ENCODE measurements at regions not wholly inside any gene's neighbourhood (a gene's known extent, or its start where the extent isn't known, plus 50 kb on each side); places are given as distances from the start of the nearest gene placed in this dataset.

DNA sequence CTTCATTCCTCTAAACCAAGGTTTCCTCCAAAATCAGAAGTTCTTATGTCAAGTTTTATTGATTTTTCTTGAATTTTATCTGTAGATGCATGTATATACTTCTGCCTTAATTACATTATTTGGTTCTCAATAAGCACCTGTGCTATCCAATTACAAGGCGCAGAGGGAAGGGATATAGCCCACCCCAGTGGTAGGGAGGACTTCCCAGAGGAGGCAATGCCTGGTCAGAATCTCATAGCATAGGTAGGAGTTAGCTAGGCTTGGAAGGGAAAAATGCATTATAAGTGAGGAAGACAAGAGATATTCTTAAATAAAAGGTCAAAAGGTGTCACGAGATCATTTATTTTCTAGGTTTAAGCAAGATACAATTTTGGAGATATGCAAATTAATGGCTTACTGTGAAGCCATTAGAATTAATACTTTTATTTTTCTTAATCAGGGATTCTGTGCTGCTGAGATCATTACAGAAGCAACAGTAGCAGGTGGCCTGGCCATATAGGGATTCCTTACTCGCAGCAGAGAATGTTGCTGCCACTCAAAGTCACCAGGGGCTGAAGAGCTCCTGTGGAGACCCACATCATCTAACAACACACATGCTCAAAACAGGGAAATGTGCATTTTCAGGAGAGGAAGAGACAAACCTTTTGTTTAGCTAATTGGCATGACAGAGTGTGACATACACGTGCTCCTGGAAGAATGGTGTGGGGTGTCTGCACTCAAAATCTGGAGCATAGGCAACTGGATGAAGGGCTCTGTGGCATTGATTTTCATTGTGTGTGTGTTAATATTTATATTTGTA lies 178.3 kb downstream of the ATG4C start:
- ATAC-seq (no peak), DNase-seq (ENCODE audit: low spot score in 2 of 2) (no peak)
- Mint-ChIP-seq H3K36me3 (no peaks in the 10 kb centered on the region), H3K4me3 (no peak overlapping the region), H3K4me1 (no peaks in the 10 kb centered on the region), H3K9me3 (no peaks in the 10 kb centered on the region), H3K27ac (no peak overlapping the region)

DNA sequence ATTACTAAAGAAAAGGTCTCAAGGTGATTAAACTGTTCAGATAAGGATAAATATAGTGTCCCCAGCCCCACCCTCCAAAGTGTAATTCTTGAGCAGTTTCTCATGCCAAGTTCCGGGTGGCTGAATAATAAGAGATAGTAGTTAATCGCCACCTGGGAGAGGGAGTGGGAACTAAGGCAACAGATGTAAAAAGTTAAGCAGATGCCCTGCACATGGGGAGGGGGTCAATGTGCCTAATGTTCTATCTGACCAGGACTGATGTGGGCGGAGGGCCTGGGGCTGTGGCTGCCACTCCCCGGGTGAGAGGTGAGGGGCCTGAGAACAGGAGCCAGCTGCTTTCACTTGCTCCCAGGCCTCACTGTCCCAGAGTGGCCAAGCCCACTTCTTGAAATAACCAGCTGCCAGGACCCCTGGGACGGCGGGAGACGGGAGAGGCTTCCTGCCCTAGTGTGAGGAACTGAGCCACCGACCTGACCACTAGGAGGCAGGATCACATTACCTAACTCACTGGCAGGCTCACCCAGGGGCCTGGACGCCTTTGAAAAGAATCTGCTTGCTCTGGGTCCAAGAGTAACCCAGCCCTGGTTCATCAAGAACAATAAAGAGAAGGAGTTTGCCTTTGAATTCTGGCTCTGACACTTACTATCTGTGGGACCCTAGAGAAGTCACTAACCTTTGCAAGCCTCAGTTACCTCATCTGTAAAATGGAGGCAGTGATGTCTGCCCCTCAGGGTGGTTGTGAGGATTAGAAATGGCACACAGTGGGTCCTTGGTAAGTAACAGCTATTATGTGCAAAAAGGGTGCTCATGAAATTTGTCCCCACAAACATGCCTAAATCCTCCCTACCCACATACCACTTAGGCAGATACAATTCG lies 179.2 kb downstream of the ATG4C start:
- DNase-seq (ENCODE audit: low spot score in 2 of 2) (peak in 1 of 2 donors; percentile 50), ATAC-seq (peak; percentile 43)
- H3K36me3 Mint-ChIP-seq, result no peaks in the 10 kb centered on the region
- H3K4me3 Mint-ChIP-seq, result no peak overlapping the region
- no peak overlapping the region for H3K27ac Mint-ChIP-seq
- H3K4me1 Mint-ChIP-seq, result no peaks in the 10 kb centered on the region
- H3K9me3 Mint-ChIP-seq, result no peaks in the 10 kb centered on the region

DNA sequence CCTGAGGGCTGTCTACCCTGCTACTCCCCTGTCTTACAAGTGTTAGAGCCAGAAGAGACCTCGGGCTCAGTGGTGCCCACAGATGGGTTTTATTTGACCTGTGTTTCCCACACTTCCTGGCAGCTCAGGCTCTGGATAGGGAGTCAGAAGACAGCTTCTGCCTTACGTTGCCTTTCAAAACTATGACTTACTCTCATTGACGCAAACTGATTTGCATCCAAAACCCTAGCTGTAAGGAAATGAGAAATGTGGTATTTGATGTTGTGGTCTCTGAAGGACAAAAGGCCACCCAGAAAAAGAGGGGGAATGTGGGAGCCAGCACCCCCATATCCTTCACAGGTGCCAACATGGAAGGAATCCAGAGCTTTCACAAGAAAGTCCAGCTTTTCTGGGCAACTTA lies 180.2 kb downstream of the ATG4C start:
- DNase-seq (ENCODE audit: low spot score in 2 of 2) (no peak), ATAC-seq (no peak)
- Mint-ChIP-seq H3K9me3 (no peaks in the 10 kb centered on the region), H3K27ac (no peak overlapping the region), H3K4me3 (no peak overlapping the region), H3K4me1 (no peaks in the 10 kb centered on the region), H3K36me3 (no peaks in the 10 kb centered on the region)

DNA sequence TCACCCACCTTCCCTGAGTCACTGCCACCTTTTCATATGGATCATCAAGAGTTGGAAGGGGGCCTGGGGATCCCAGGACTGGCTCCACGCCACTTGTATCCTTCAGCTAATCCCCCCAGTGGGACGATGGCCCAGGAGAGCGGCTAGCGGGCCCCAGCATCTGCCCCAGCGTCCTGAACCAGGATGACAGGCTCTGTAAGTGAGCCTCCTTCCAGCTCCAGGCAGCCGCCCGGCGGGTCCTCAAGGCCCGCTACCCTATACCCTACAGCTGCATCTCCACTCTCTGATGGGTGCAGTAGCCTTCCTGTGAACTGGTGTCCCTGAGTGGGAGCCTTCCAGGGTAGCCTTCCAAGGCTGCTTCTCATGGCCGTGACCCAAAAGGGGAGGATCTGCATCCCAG lies 183.1 kb downstream of the ATG4C start:
- no peak for ATAC-seq
- Mint-ChIP-seq H3K9me3 (no peaks in the 10 kb centered on the region), H3K27ac (no peak overlapping the region), H3K36me3 (no peaks in the 10 kb centered on the region), H3K4me3 (no peak overlapping the region), H3K4me1 (no peaks in the 10 kb centered on the region)
- no peak for DNase-seq (ENCODE audit: low spot score in 2 of 2)

DNA sequence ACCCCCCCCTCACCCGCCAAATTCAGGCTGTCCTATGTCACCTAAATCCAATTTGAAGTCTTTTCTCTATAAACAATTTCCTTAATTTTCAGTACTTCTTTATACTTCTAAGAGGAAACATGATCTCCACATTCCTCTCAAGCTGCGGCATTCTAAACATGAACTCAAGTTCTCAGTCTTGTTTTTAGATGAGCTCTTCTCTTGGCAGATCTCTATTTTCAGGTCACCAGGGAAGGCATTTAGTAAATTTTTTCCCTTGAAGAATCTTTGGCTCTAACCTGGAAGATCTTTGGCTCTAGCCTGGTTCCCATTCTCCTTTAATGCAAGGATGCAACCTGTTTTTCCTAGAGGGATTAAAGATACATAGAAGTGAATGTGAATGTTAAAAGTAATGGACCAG lies 193.4 kb downstream of the ATG4C start:
- DNase-seq (ENCODE audit: low spot score in 2 of 2), result no peak
- Mint-ChIP-seq H3K27ac (no peak overlapping the region), H3K36me3 (no peaks in the 10 kb centered on the region), H3K9me3 (no peaks in the 10 kb centered on the region), H3K4me3 (no peak overlapping the region), H3K4me1 (no peaks in the 10 kb centered on the region)
- ATAC-seq, result no peak

DNA sequence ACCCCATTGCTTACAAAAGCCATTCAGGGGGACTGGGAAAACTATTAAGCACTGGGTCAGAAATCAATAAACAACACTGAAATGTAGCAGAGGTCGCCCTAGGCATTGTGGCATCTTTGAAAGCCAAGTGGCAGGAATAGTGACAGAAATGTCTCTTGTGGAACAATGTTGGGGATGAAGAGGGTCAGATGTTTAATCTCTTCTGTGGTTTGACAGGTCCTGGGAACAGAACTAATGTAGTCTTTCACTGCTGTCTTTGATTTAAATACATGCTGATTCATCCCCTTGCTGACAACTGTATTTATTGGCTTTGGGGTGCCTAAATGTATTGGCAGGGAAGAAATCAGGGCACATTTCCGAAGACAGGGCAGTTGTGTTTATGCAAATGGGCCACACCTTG lies 194.8 kb downstream of the ATG4C start:
- Mint-ChIP-seq H3K27ac (no peak overlapping the region), H3K36me3 (no peaks in the 10 kb centered on the region), H3K4me1 (no peaks in the 10 kb centered on the region), H3K4me3 (no peak overlapping the region), H3K9me3 (no peaks in the 10 kb centered on the region)
- DNase-seq (ENCODE audit: low spot score in 2 of 2), result no peak
- ATAC-seq, result no peak

DNA sequence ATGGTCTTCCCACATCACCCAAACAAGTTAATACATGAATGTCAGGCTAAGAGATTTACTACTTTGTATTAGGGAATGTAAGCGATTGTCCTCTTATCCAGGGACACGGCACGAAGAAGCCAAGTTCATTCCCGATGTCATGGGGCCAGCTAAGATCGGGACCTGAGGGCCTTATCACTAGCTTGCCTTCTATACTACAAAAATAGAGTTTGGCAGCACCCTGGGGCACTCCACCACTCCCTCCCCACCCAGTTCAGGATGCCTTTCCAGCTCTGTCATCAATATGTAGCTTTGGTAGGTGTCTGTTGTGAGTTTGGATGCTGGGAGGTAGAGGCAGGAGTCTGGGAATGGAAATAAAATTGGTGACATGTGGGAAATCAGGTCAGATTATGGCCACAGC lies 197.5 kb downstream of the ATG4C start:
- Mint-ChIP-seq H3K27ac (no peak overlapping the region), H3K36me3 (no peaks in the 10 kb centered on the region), H3K9me3 (no peaks in the 10 kb centered on the region), H3K4me1 (no peaks in the 10 kb centered on the region), H3K4me3 (no peak overlapping the region)
- ATAC-seq (no peak), DNase-seq (ENCODE audit: low spot score in 2 of 2) (no peak)

DNA sequence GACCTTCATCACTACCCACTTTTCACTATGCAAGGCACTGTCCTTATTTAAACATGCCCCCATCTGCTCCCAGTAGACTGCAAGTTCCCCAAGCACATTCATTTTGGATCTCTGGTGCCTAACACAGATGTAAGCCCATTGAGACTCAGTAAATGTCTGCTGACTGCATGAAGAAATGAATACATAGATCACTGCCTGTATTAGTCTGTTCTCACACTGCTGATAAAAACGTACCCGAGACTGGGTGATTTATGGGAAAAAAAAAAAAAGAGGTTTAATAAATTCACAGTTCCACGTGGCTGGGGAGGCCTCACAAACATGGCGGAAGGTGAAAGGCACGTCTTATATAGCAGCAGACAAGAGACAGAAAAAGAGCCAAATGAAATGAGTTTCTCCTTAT lies 204.9 kb downstream of the ATG4C start:
- Mint-ChIP-seq H3K36me3 (no peaks in the 10 kb centered on the region), H3K27ac (no peak overlapping the region), H3K4me1 (no peaks in the 10 kb centered on the region), H3K4me3 (no peak overlapping the region), H3K9me3 (no peaks in the 10 kb centered on the region)
- DNase-seq (ENCODE audit: low spot score in 2 of 2), result no peak
- ATAC-seq, result no peak

DNA sequence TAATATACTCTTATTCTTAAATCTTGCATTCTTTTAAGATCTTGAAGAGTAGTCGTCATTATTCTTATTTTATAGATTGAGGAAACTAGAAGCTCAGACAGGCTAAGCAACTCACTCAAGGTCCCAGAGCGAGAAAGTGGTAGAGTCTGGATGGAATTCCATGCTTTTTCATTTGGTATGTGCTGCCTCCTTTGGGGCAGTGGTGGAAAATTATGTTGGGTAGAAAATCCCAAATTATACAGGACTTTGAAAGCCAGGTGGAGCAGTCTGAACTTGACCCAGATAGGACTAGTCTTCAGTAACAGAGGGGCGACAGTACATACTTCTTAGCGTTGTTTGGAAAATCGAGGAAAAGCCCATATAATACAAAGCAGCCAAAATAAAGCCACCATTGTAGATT lies 205.6 kb downstream of the ATG4C start:
- H3K4me3 Mint-ChIP-seq, result no peak overlapping the region
- no peaks in the 10 kb centered on the region for H3K4me1 Mint-ChIP-seq
- ATAC-seq (no peak), DNase-seq (ENCODE audit: low spot score in 2 of 2) (no peak)
- H3K9me3 Mint-ChIP-seq, result no peaks in the 10 kb centered on the region
- H3K27ac Mint-ChIP-seq, result no peak overlapping the region
- H3K36me3 Mint-ChIP-seq, result no peaks in the 10 kb centered on the region

DNA sequence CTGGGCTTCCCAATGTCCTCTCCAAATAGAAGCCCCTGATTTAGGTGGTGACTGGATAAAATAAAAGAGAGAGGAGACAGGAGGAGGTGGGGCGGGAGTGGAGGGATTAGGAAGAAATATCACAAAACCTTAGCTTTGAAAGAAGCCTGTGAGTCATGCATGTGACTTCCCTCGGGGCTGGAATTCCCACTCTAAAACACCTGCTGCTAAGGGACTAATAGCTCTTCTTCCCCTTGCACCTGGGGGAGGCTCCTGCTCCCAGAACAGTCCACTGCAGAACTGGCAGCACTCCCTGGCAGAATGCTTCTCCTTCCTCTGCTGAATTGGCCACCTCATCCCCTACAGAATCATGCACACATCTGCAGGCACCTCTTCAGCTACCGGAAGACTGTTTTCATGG lies 207.2 kb downstream of the ATG4C start:
- Mint-ChIP-seq H3K4me1 (no peaks in the 10 kb centered on the region), H3K9me3 (no peaks in the 10 kb centered on the region), H3K27ac (no peak overlapping the region), H3K36me3 (no peaks in the 10 kb centered on the region), H3K4me3 (no peak overlapping the region)
- ATAC-seq, result no peak
- no peak for DNase-seq (ENCODE audit: low spot score in 2 of 2)

DNA sequence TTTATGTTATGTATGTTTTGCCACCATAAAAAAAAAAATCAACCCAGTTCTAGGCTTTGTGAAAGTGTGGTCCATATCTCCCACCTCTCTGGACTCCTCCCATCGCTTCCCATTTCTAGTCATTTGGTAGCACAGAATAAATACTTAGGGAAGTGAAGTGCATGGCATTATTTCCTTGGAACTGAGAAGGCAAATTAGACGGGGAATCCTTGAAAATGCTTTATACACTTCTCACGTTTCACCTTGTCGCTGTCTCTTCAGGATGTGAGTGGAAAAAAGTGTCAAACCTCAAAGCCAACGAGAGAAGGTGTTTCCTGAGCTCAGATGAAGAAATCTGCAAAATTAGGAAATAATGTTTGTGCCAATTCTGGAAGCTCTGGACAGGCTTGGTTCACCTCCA lies 209.9 kb downstream of the ATG4C start:
- DNase-seq (ENCODE audit: low spot score in 2 of 2) (no peak), ATAC-seq (no peak)
- Mint-ChIP-seq H3K9me3 (no peaks in the 10 kb centered on the region), H3K4me3 (no peak overlapping the region), H3K4me1 (no peaks in the 10 kb centered on the region), H3K36me3 (no peaks in the 10 kb centered on the region), H3K27ac (no peak overlapping the region)

DNA sequence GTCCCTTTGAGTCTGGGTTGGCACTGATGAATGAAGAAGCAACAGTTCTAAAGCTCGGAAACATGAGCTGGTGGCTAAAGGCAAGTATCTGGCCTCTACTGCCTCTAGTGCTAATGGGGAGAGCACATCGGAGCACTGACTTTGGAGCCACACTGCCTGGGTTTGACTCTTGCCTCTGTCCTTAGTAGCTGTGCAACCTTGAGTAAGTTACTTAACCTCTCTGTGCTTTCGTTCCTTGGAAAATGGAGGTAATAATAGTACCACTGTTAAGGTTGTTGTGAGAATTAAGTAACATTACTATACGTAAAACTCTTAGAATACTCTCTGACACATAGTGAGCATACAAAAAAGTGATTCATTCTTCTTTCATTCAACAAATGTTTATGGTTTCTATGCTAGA lies 211.2 kb downstream of the ATG4C start:
- H3K9me3 Mint-ChIP-seq, result no peaks in the 10 kb centered on the region

DNA sequence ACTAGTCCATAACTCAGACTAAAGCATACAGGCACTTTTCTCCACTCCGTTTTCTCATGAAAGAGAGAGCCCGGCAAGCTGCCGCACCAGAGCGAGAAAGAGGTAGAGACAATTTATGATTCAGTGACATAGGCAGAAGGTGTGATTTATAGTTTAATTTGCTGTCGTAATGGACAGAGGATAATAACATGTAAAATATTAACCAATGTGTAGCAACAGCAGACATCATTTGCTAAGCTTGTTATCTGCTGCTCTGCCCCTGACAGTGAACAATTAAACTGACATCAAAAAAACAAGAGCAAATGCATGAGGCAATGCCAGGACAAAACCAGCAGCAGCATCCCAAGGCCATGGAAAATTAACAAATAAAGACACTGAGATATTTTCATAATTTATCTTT lies 214.0 kb downstream of the ATG4C start:
- no peak for ATAC-seq
- Mint-ChIP-seq H3K36me3 (no peaks in the 10 kb centered on the region), H3K4me3 (no peak overlapping the region), H3K9me3 (no peaks in the 10 kb centered on the region), H3K4me1 (no peaks in the 10 kb centered on the region), H3K27ac (no peak overlapping the region)
- no peak for DNase-seq (ENCODE audit: low spot score in 2 of 2)

More for the DNA sequence above, 211.2 kb downstream of the ATG4C start:
- DNase-seq (ENCODE audit: low spot score in 2 of 2) (no peak), ATAC-seq (no peak)
- H3K4me1 Mint-ChIP-seq, result no peaks in the 10 kb centered on the region
- no peaks in the 10 kb centered on the region for H3K36me3 Mint-ChIP-seq
- H3K27ac Mint-ChIP-seq, result no peak overlapping the region
- no peak overlapping the region for H3K4me3 Mint-ChIP-seq

DNA sequence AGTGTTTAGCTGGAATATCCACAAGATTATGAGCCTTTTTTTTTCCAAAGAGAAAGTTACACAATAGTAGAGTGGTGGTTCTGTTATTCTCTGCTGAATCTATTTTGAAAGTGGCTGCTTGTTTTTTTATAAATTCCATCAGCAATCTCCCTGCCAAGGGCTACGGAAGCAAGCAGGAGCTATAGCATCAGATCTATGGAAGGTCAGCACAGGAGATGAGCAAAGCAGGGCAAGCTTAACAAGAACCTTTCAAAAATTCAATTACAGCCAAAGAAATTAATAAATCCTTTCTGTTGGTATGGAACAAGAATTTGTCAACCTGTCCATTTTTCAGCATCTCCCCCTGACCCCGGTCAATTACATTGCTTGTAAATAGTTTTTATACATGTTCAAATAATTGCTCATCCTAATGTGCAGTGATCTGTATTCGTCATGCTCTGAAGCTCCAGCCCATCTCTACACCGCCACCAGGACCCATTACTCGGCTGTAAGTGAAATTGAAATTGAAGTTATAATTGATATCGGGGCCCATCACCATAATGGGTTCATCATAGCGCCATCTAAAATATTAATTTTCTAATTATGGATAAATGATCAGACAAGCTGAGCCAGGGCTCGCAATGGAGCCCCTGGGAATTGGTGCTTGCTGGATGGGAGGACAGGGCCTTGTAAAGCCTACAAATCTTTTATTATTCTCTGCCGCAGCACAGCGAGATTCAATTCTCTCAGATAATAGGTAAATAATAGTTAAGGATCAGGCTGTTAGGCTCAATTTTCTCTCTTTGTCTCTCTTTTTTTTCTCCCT lies 215.1 kb downstream of the ATG4C start:
- H3K9me3 Mint-ChIP-seq, result no peaks in the 10 kb centered on the region

DNA sequence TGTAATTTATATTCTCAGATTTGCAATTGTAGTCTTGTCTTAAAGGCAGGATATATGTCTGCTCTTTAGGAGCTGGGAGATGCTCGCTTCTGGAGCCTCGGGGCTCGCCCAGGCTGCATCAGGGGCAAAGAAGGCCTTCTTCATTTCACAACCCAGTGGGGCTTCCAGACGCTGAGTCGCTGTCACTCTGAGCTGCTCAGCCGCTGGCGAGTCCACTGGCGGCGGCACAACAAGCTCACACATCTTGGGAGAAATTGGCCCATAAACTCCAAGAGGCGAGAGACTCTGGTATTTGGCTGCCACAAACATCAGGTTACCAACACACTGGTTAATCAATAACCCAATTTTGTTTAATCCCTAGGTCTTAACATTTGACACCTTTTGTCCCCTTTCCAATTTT lies 216.6 kb downstream of the ATG4C start:
- no peaks in the 10 kb centered on the region for H3K4me1 Mint-ChIP-seq
- no peaks in the 10 kb centered on the region for H3K9me3 Mint-ChIP-seq
- H3K36me3 Mint-ChIP-seq, result no peaks in the 10 kb centered on the region
- DNase-seq (ENCODE audit: low spot score in 2 of 2), result no peak
- no peak overlapping the region for H3K27ac Mint-ChIP-seq
- H3K4me3 Mint-ChIP-seq, result no peak overlapping the region
- no peak for ATAC-seq

More for the DNA sequence above, 215.1 kb downstream of the ATG4C start:
- Mint-ChIP-seq H3K27ac (no peak overlapping the region), H3K36me3 (no peaks in the 10 kb centered on the region), H3K4me1 (no peaks in the 10 kb centered on the region), H3K4me3 (no peak overlapping the region)
- ATAC-seq (no peak), DNase-seq (ENCODE audit: low spot score in 2 of 2) (no peak)

Data from stimulated activated effector memory CD8-positive, alpha-beta T cell treated with anti-CD3 and anti-CD28 coated beads, Interleukin-12 subunit alpha, Interleukin-12 subunit beta, amount 100 ng/mL, for 72 hours (primary cell).